Keratinocyte (primary cell): ENCODE measurements at regions not wholly inside any gene's neighbourhood (a gene's known extent, or its start where the extent isn't known, plus 50 kb on each side); places are given as distances from the start of the nearest gene placed in this dataset.

ENCODE experiments used
- DNase-seq: peaks from one replicate; pipeline ENCODE4 v3.0.0-alpha.2; 2011; ENCODE audit warnings: low read depth, missing footprints, low spot score
- FAIRE-seq: peaks from 2 replicates; lab custom pipeline; 2011; peaks lifted over from hg19 to GRCh38; lab: Jason Lieb, UNC
- H2AFZ ChIP-seq: 2 replicates; pipeline ENCODE4 v1.6.0; 2012; ENCODE audit warnings: low read length, control low read depth, inconsistent platforms; ENCODE audit not compliant: control insufficient read depth
- H3K27ac ChIP-seq: 2 replicates; pipeline ENCODE4 v1.5.1; 2011; ENCODE audit warnings: low read length; ENCODE audit not compliant: control insufficient read depth, insufficient read depth
- H3K27me3 ChIP-seq: 3 replicates; pipeline ENCODE4 v1.6.0; 2011; ENCODE audit warnings: low read length; ENCODE audit not compliant: control insufficient read depth, insufficient read depth; ENCODE audit errors: extremely low read depth
- H3K36me3 ChIP-seq, 2 experiments: 2 replicates in 1 of 2; 3 replicates in 1 of 2; pipeline ENCODE4 v1.5.1; 2011; ENCODE audit warnings: low read length in 2 of 2, mild to moderate bottlenecking in 1 of 2; ENCODE audit not compliant: control insufficient read depth in 2 of 2, insufficient read depth in 2 of 2; ENCODE audit errors: extremely low read depth in 1 of 2
- H3K4me1 ChIP-seq: 3 replicates; pipeline ENCODE4 v1.5.1; 2011; ENCODE audit warnings: low read length; ENCODE audit not compliant: control insufficient read depth, insufficient read depth; ENCODE audit errors: extremely low read depth
- H3K4me2 ChIP-seq: 3 replicates; pipeline ENCODE4 v1.6.0; 2011; ENCODE audit warnings: low read depth, low read length; ENCODE audit not compliant: control insufficient read depth, insufficient read depth; ENCODE audit errors: extremely low read depth
- H3K4me3 ChIP-seq, 3 experiments: fragments of 200-600 bp in 1 of 3; sonication (generic) in 1 of 3; 2 replicates in 2 of 3; 3 replicates in 1 of 3; pipeline ENCODE4 v1.5.1; 2011 to 2016; ENCODE audit warnings: low read length in 3 of 3, mild to moderate bottlenecking in 3 of 3, control low read depth in 2 of 3, inconsistent platforms in 1 of 3, low read depth in 1 of 3, mixed read lengths in 1 of 3, mixed run types in 1 of 3, moderate library complexity in 1 of 3; ENCODE audit not compliant: control insufficient read depth in 2 of 3, insufficient read depth in 2 of 3; ENCODE audit errors: extremely low read depth in 1 of 3
- H3K79me2 ChIP-seq: 2 replicates; pipeline ENCODE4 v1.6.0; 2012; ENCODE audit warnings: low read length; ENCODE audit not compliant: control insufficient read depth, insufficient read depth
- H3K9ac ChIP-seq: 3 replicates; pipeline ENCODE4 v1.6.0; 2011; ENCODE audit warnings: low read length; ENCODE audit not compliant: control insufficient read depth, insufficient read depth; ENCODE audit errors: extremely low read depth
- H3K9me1 ChIP-seq: 3 replicates; pipeline ENCODE4 v1.6.0; 2011; ENCODE audit warnings: low read length; ENCODE audit not compliant: control insufficient read depth, insufficient read depth; ENCODE audit errors: extremely low read depth
- H3K9me3 ChIP-seq: 2 replicates; pipeline ENCODE4 v1.5.1; 2012; ENCODE audit warnings: low read depth, low read length; ENCODE audit not compliant: control insufficient read depth
- H4K20me1 ChIP-seq: 3 replicates; pipeline ENCODE4 v1.6.0; 2011; ENCODE audit warnings: low read length; ENCODE audit not compliant: control insufficient read depth, insufficient read depth; ENCODE audit errors: extremely low read depth
- CTCF ChIP-seq, 3 experiments: IDR thresholded peaks in 1 of 3; conservative IDR thresholded peaks in 1 of 3; optimal IDR thresholded peaks in 1 of 3; 2 replicates in 2 of 3; 3 replicates in 1 of 3; pipeline versions ENCODE3 to v1.5.1; 2011; ENCODE audit warnings: low read length in 3 of 3, mild to moderate bottlenecking in 3 of 3, moderate library complexity in 2 of 3, control low read depth in 1 of 3, inconsistent platforms in 1 of 3; ENCODE audit not compliant: insufficient read depth in 2 of 3; ENCODE audit errors: extremely low read depth in 1 of 3
- EZH2 ChIP-seq: IDR thresholded peaks from one replicate; pipeline ENCODE4 v1.6.1; 2012; ENCODE audit warnings: inconsistent platforms, mild to moderate bottlenecking, low read length, moderate library complexity
- dilution Hi-C: fragments of 300-500 bp; cut with MboI; formaldehyde crosslinking; loops from one replicate; pipeline ENCODE4 v1.7.0; 2020; ENCODE audit warnings: low sequenced_read_pairs; ENCODE audit not compliant: extremely low pct_ligation_motif_present

GRCh38 chr12:93102312-93102711 is 173.2 kb upstream of the EEA1 start:
- Histone ChIP-seq H3K9ac (no peak overlapping the region), H3K79me2 (no peaks in the 10 kb centered on the region), H3K9me3 (no peaks in the 10 kb centered on the region), H3K9me1 (no peaks in the 10 kb centered on the region), H3K4me1 (no peaks in the 10 kb centered on the region), H3K27me3 (no peaks in the 10 kb centered on the region), H3K27ac (no peak overlapping the region), H3K4me3 (no peak overlapping the region), H4K20me1 (no peaks in the 10 kb centered on the region), H3K36me3 (no peaks in the 10 kb centered on the region), H3K4me2 (no peak overlapping the region), H2AFZ (no peak overlapping the region)
- no peak for TF ChIP-seq EZH2
- TF ChIP-seq CTCF (optimal IDR thresholded peaks at IDR 0.05 in 1 of 3, IDR thresholded peaks at IDR 0.05 in 1 of 3, conservative IDR thresholded peaks at IDR 0.05 in 1 of 3; ENCODE audit: extremely low read depth in 1 of 3, insufficient read depth in 2 of 3, low read length in 3 of 3), result no peak
- no peak for FAIRE-seq
- no peak for DNase-seq
- dilution Hi-C loops, result no loop called here

- DNase-seq (no peak), FAIRE-seq (no peak)
- no peak overlapping the region for H3K27ac ChIP-seq
- no peaks in the 10 kb centered on the region for H3K9me1 ChIP-seq
- H2AFZ ChIP-seq, result no peak overlapping the region
- H3K27me3 ChIP-seq, result no peaks in the 10 kb centered on the region
- H3K79me2 ChIP-seq, result no peaks in the 10 kb centered on the region
- no peaks in the 10 kb centered on the region for H3K9me3 ChIP-seq
- dilution Hi-C loops, result no loop called here
- no peaks in the 10 kb centered on the region for H3K4me1 ChIP-seq
- TF ChIP-seq EZH2 (no peak), CTCF (optimal IDR thresholded peaks at IDR 0.05 in 1 of 3, IDR thresholded peaks at IDR 0.05 in 1 of 3, conservative IDR thresholded peaks at IDR 0.05 in 1 of 3; ENCODE audit: extremely low read depth in 1 of 3, insufficient read depth in 2 of 3, low read length in 3 of 3) (no peak)
- no peaks in the 10 kb centered on the region for H4K20me1 ChIP-seq
- no peaks in the 10 kb centered on the region for H3K36me3 ChIP-seq
- H3K9ac ChIP-seq, result no peak overlapping the region
- H3K4me2 ChIP-seq, result no peak overlapping the region
- H3K4me3 ChIP-seq, result no peak overlapping the region
Observed at GRCh38 chr12:93102744-93103143, 173.6 kb upstream of the EEA1 start.
